Chondrocyte (in vitro differentiated cells): ENCODE measurements at regions not wholly inside any gene's neighbourhood (a gene's known extent, or its start where the extent isn't known, plus 50 kb on each side); places are given as distances from the start of the nearest gene placed in this dataset.

Experiments
- DNase-seq: peaks from one replicate; pipeline ENCODE4 v3.0.0; 2021; ENCODE audit warnings: mixed read lengths, low spot score
- H3K27ac Mint-ChIP-seq: one replicate; pipeline ENCODE4 v1.8.0; 2021; ENCODE audit warnings: mild to moderate bottlenecking, moderate library complexity, mixed read lengths; ENCODE audit not compliant: unreplicated experiment
- H3K27me3 Mint-ChIP-seq: 2 replicates; pipeline ENCODE4 v1.8.0; 2021; ENCODE audit warnings: low read depth, mixed read lengths
- H3K36me3 Mint-ChIP-seq: 2 replicates; pipeline ENCODE4 v1.8.0; 2021; ENCODE audit warnings: low read depth, mixed read lengths
- H3K4me1 Mint-ChIP-seq: 2 replicates; pipeline ENCODE4 v1.8.0; 2021; ENCODE audit warnings: low read depth, mild to moderate bottlenecking, mixed read lengths
- H3K4me3 Mint-ChIP-seq: one replicate; pipeline ENCODE4 v1.8.0; 2021; ENCODE audit warnings: mild to moderate bottlenecking, moderate library complexity, mixed read lengths; ENCODE audit not compliant: unreplicated experiment
- H3K9me3 Mint-ChIP-seq: 2 replicates; pipeline ENCODE4 v1.8.0; 2021; ENCODE audit warnings: low read depth, mixed read lengths
- CTCF ChIP-seq: fragments of 200-600 bp; sonication (generic); IDR thresholded peaks from 2 replicates; pipeline ENCODE4 v1.5.0; 2021; ENCODE audit warnings: antibody characterized with exemption, mild to moderate bottlenecking, moderate library complexity

GRCh38 chr6:141726248-141726647 is 406.5 kb upstream of the GJE1 start:
- Mint-ChIP-seq H3K27me3 (no peaks in the 10 kb centered on the region), H3K4me3 (no peak overlapping the region), H3K9me3 (no peaks in the 10 kb centered on the region), H3K27ac (no peak overlapping the region), H3K36me3 (no peaks in the 10 kb centered on the region), H3K4me1 (peaks cover 9% of the 10 kb centered on the region)
- DNase-seq: no peak
- no peak for TF ChIP-seq CTCF

GRCh38 chr6:141724731-141725130 is 408.0 kb upstream of the GJE1 start:
- H3K27me3 Mint-ChIP-seq: no peaks in the 10 kb centered on the region
- H3K27ac Mint-ChIP-seq: no peak overlapping the region
- H3K4me3 Mint-ChIP-seq: no peak overlapping the region
- DNase-seq: no peak
- H3K9me3 Mint-ChIP-seq: no peaks in the 10 kb centered on the region
- TF ChIP-seq CTCF: no peak
- no peaks in the 10 kb centered on the region for H3K36me3 Mint-ChIP-seq
- peaks cover 9% of the 10 kb centered on the region for H3K4me1 Mint-ChIP-seq

- Mint-ChIP-seq H3K27ac (no peak overlapping the region), H3K36me3 (no peaks in the 10 kb centered on the region), H3K4me3 (no peak overlapping the region)
These were observed 413.2 kb upstream of the GJE1 start for GRCh38 chr6:141719476-141719875.

GRCh38 chr6:141705431-141705830 is 427.3 kb upstream of the GJE1 start:
- Mint-ChIP-seq H3K27ac (no peak overlapping the region), H3K36me3 (no peaks in the 10 kb centered on the region), H3K27me3 (no peaks in the 10 kb centered on the region), H3K4me1 (peaks cover 5% of the 10 kb centered on the region), H3K4me3 (no peak overlapping the region), H3K9me3 (no peaks in the 10 kb centered on the region)
- DNase-seq: no peak
- no peak for TF ChIP-seq CTCF

More at GRCh38 chr6:141719476-141719875, 413.2 kb upstream of the GJE1 start:
- no peak for TF ChIP-seq CTCF
- no peaks in the 10 kb centered on the region for H3K4me1 Mint-ChIP-seq
- H3K27me3 Mint-ChIP-seq: peaks cover 3% of the 10 kb centered on the region
- DNase-seq: no peak
- H3K9me3 Mint-ChIP-seq: no peaks in the 10 kb centered on the region

- no peak for TF ChIP-seq CTCF
- no peaks in the 10 kb centered on the region for H3K27me3 Mint-ChIP-seq
- DNase-seq: no peak
- no peak overlapping the region for H3K4me3 Mint-ChIP-seq
- peaks cover 5% of the 10 kb centered on the region for H3K4me1 Mint-ChIP-seq
- H3K9me3 Mint-ChIP-seq: no peaks in the 10 kb centered on the region
- H3K27ac Mint-ChIP-seq: no peak overlapping the region
- H3K36me3 Mint-ChIP-seq: no peaks in the 10 kb centered on the region
These were observed 428.6 kb upstream of the GJE1 start for GRCh38 chr6:141704151-141704550.
